ENCODE measurements at regions not wholly inside any gene's neighbourhood (a gene's known extent, or its start where the extent isn't known, plus 50 kb on each side); places are given as distances from the start of the nearest gene placed in this dataset.
A peak's percentile ranks its signal among the peaks of the same experiment; 100 is the strongest.
"Not testable (repeated sequence)": the region's sequence is repeated elsewhere in the genome, so short reads cannot be mapped to it uniquely, and the experiment has no call there.

DNA sequence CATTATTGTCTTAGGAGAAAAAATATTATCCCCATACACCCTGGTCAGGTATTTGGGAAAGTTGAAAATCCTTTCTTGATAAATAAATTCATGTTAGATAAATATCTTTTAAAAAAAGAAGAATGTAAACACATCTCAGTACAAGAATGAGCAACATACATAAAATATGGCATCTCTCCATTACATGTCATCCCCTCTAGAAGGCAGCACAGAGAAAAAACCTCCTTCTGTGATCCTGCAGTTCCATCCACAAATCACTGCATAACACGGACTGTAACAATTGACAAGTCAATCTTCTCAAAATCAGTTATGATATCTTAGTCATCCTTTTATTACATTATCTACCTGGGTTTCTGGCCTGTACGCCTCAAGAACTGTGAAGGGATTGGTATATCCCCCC, 683.9 kb upstream of the KLHL1 start:
- DNase-seq (ENCODE audit: low spot score), result no peak

DNA sequence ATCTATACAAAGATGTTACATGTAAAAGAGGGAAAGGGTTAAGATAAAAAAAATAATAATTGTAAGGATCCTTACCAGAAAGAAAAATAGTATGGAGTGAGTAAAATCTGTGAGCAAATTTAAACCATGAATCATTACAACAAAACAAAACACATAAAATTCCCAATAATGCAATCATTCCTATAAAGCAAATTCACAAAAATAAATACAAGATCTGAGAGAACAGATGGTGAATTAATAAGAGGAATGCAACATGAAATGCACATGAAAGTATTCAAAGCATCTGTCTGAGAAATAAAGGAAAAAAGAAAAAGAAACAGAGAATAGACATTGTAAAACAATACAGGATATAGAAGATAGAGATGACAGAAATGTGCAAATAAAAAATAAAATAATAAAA, 681.5 kb upstream of the KLHL1 start:
- DNase-seq (ENCODE audit: low spot score), result no peak

DNA sequence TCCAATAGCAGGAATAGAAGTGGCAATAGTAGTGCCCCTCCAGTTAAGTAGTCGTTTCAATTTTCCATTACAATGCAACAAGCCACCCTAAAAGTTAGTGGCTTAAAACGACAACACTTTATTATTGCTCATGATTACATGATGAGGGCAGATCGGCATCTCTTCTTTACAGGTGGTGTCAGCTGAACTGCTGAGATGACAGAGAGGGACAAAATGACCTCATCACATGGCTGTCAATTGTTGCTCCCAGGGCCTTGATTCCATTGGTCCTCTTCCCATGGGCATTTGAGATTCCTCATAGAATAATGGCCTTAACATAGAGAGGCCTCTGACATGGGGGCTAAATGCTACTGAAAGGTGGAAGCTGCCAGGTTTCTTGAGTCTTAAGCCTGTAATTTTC, 679.8 kb upstream of the KLHL1 start:
- no peak for DNase-seq (ENCODE audit: low spot score)

GRCh38 chr13:70784207-70784989, 676.1 kb upstream of the KLHL1 start:
- no peak for DNase-seq (ENCODE audit: low spot score)

DNA sequence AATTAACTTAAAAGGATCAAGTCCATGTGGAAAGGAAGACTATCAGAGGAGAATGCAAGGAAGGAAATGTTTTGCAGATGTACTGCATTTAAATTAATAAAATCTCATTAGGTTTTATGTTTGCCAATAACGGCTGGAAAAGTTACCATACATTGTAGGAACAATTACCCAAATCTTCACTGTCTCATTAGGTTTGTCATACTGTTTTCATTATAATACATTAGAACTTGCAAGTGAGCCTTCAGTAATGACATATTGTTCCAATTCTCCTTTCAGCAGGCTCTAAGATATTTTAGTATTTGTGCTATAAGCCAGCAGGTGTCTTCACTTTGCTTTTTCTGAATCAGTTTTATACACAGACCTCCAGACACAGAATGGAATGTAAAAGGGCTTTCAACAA, 661.6 kb upstream of the KLHL1 start:
- no peak for DNase-seq (ENCODE audit: low spot score)

- DNase-seq (ENCODE audit: low spot score), result no peak
These were observed 650.7 kb upstream of the KLHL1 start for GRCh38 chr13:70758932-70759331.

- DNase-seq (ENCODE audit: low spot score), result no peak
These were observed 647.8 kb upstream of the KLHL1 start for GRCh38 chr13:70756088-70756487.

GRCh38 chr13:70755456-70755855, 647.2 kb upstream of the KLHL1 start:
- DNase-seq (ENCODE audit: low spot score), result no peak

- DNase-seq (ENCODE audit: low spot score), result peak; percentile 93
These were observed 639.0 kb upstream of the KLHL1 start for GRCh38 chr13:70747262-70747661.

- not testable (repeated sequence) for DNase-seq (ENCODE audit: low spot score)
These were observed 638.2 kb upstream of the KLHL1 start for GRCh38 chr13:70746469-70746868.

DNA sequence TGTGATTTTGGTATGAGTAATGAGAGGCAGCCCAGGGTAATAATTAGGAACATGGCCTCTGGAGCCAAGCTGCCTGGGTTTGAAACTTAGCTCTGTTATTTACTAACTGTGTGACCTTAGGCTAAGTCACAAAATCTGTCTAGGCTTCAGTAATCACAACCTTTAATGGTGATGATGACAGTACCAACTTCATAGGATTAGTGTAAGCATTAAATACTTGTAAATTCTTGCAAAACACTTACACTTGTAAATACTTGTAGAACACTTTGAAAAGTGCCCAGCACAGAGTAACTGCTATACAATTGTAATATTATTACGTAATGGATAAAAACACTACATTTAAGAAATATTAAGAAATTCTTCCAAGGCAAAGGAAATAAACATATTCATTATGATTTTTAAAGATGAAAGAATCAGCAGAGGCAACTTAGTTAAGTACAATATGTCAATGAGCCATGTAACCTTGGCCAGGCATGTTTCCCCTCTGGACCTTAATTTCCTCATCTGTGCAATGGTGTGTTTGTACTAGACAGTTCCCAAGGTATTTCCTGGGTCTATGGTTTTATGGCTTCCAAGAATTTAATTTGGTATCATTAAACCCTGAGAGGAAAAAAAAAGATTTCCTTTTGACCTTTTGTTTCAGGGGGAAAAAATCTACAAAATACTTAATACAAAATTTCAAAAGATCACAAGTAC, 628.5 kb upstream of the KLHL1 start:
- DNase-seq (ENCODE audit: low spot score), result no peak

GRCh38 chr13:70732611-70733010, 624.4 kb upstream of the KLHL1 start:
- DNase-seq (ENCODE audit: low spot score), result no peak

- DNase-seq (ENCODE audit: low spot score), result no peak
These were observed 621.1 kb upstream of the KLHL1 start for GRCh38 chr13:70729369-70729768.

DNA sequence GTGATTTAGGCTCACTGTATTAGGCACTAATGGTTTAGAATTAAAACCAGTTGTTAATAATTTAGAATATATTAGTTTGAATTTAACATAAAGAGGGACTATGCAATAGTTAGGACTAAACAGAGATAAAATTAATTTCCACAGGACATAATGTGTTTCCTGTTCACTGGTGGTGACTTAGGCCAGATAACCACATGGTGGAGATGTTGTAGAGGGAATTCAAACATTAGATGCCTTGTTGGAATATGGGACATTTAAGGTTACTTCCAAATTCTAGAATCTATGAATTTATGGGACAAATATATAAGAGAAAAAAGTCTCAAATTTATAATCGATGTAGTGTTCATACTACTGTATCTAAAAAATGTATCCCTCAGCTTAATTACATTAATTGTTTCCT, 615.5 kb upstream of the KLHL1 start:
- DNase-seq (ENCODE audit: low spot score), result peak; percentile 11

DNA sequence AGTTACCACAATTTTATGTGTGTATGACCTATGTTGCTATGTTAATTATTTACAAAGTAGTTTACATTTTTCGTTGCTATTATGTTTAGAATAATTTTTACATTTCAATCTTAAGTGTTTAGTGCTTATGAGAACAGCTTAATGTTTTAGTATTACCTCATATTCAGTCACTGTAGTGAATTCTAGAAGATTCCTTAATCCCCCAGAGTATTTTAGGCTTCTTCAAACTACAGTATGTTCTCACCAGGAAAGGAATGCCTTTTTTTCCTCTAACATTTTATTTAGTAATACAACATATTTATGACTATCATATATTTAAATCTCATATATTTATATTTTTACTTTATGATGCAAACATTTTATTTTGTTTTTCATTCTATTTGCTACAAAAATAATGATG, 612.1 kb upstream of the KLHL1 start:
- peak; percentile 5 for DNase-seq (ENCODE audit: low spot score)

- DNase-seq (ENCODE audit: low spot score), result no peak
These were observed 606.7 kb upstream of the KLHL1 start for GRCh38 chr13:70714993-70715392.

- peak; percentile 1 for DNase-seq (ENCODE audit: low spot score)
These were observed 600.5 kb upstream of the KLHL1 start for GRCh38 chr13:70708775-70709174.

DNA sequence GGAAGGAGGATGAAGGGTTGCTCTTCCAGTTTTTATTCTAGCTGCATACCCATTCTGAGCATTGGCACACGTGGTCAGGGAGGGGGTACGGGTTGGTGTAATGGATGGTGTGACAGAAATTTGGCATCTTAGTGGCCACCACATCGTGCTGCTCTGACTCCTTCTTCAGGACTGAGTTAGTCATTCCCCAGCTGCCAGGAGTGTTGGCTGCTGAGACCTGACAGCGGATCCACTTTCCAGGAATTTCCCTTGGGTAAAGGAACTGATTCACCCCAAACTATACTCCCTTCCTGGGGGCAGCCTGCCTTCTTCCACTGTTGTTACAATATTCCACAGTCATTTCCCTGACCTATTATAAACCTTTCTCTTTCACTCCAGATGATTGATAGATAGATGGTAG, 595.5 kb upstream of the KLHL1 start:
- no peak for DNase-seq (ENCODE audit: low spot score)

GRCh38 chr13:70694996-70695715, 586.9 kb upstream of the KLHL1 start:
- no peak for DNase-seq (ENCODE audit: low spot score)

DNA sequence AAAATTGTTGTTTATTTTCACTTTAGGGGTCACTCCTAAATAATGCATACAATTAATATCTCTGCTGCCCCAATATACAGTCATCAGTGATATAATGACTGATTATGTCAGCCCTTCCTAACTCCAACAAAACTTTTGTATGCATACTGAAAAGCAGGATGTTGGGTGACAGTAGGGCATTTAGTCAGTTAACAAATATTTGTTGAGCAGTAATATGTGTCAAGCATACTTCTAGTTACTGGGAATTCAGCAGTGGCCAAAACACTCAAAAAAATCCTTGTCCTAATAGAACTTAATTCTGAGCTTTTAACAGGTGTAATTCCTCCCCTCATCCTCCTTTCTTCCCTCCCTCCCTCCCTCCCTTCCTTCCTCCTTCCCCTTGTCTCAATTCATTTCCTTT, 560.7 kb upstream of the KLHL1 start:
- DNase-seq (ENCODE audit: low spot score), result no peak

- DNase-seq (ENCODE audit: low spot score), result peak; percentile 15
These were observed 560.0 kb upstream of the KLHL1 start for GRCh38 chr13:70668293-70668692.

- DNase-seq (ENCODE audit: low spot score), result no peak
These were observed 558.8 kb upstream of the KLHL1 start for GRCh38 chr13:70666883-70667556.
